GM23338 (cell line): ENCODE measurements at regions not wholly inside any gene's neighbourhood (a gene's known extent, or its start where the extent isn't known, plus 50 kb on each side); places are given as distances from the start of the nearest gene placed in this dataset.

Experiments
- ATAC-seq: fragments of 200-7000 bp; cut with Tn5 transposase; 3 replicates; pipeline ENCODE4 v1.9.1; 2020
- DNase-seq: peaks from one replicate; pipeline ENCODE4 v3.0.0-alpha.2; 2015; ENCODE audit warnings: low spot score
- H2AFZ ChIP-seq: fragments of 200-600 bp; sonication (generic); 2 replicates; pipeline ENCODE4 v1.8.0; 2016; ENCODE audit warnings: antibody characterized with exemption, mild to moderate bottlenecking, moderate library complexity
- H3F3A ChIP-seq: fragments of 200-600 bp; sonication (generic); replicated peaks from 2 replicates; pipeline ENCODE4 v1.8.0; 2017; ENCODE audit warnings: antibody characterized with exemption, mixed run types, low read depth
- H3K27ac ChIP-seq: fragments of 200-600 bp; sonication (generic); 2 replicates; pipeline ENCODE4 v1.6.1; 2016; ENCODE audit warnings: low read depth
- H3K27me3 ChIP-seq: fragments of 200-600 bp; sonication (generic); 2 replicates; pipeline ENCODE4 v1.8.0; 2016; ENCODE audit warnings: mild to moderate bottlenecking, mixed run types, moderate library complexity; ENCODE audit not compliant: insufficient read depth
- H3K36me3 ChIP-seq: fragments of 200-600 bp; sonication (generic); 2 replicates; pipeline ENCODE4 v1.8.0; 2016; ENCODE audit warnings: mild to moderate bottlenecking; ENCODE audit not compliant: insufficient read depth
- H3K4me1 ChIP-seq: fragments of 200-600 bp; sonication (generic); 2 replicates; pipeline ENCODE4 v1.8.0; 2016; ENCODE audit warnings: mild to moderate bottlenecking, moderate library complexity; ENCODE audit not compliant: insufficient read depth
- H3K4me2 ChIP-seq: fragments of 200-600 bp; sonication (generic); 2 replicates; pipeline ENCODE4 v1.7.1; 2017; ENCODE audit warnings: mixed run types
- H3K4me3 ChIP-seq: fragments of 200-600 bp; sonication (generic); 2 replicates; pipeline ENCODE4 v1.6.1; 2016; ENCODE audit warnings: mixed run types
- H3K79me2 ChIP-seq: fragments of 200-600 bp; sonication (generic); replicated peaks from 2 replicates; pipeline ENCODE4 v1.8.0; 2017; ENCODE audit warnings: mild to moderate bottlenecking; ENCODE audit not compliant: insufficient read depth
- H3K9me2 ChIP-seq: fragments of 200-600 bp; sonication (generic); 2 replicates; pipeline ENCODE4 v1.8.0; 2017; ENCODE audit not compliant: insufficient read depth
- H4K20me1 ChIP-seq: fragments of 200-600 bp; sonication (generic); replicated peaks from 2 replicates; pipeline ENCODE4 v1.8.0; 2017; ENCODE audit warnings: mild to moderate bottlenecking; ENCODE audit not compliant: insufficient read depth
- H3K27ac Mint-ChIP-seq: 2 replicates; pipeline ENCODE4 v1.8.0; 2020; ENCODE audit warnings: inconsistent platforms, mild to moderate bottlenecking, moderate library complexity, mixed read lengths
- H3K27me3 Mint-ChIP-seq: 3 replicates; pipeline ENCODE4 v1.8.0; 2022; ENCODE audit warnings: low read depth, mild to moderate bottlenecking, moderate library complexity, mixed read lengths, inconsistent platforms; ENCODE audit not compliant: insufficient read depth, poor library complexity
- H3K36me3 Mint-ChIP-seq: 3 replicates; pipeline ENCODE4 v1.8.0; 2021; ENCODE audit warnings: low read depth, mild to moderate bottlenecking, inconsistent platforms, moderate library complexity, mixed read lengths
- H3K4me1 Mint-ChIP-seq: 3 replicates; pipeline ENCODE4 v1.8.0; 2020; ENCODE audit warnings: mild to moderate bottlenecking, inconsistent platforms, mixed read lengths
- H3K4me3 Mint-ChIP-seq: 3 replicates; pipeline ENCODE4 v1.8.0; 2021; ENCODE audit warnings: moderate library complexity, mild to moderate bottlenecking, inconsistent platforms, mixed read lengths
- H3K9me3 Mint-ChIP-seq: 3 replicates; pipeline ENCODE4 v1.8.0; 2020; ENCODE audit warnings: moderate library complexity, mild to moderate bottlenecking, inconsistent platforms, mixed read lengths
- CREB1 ChIP-seq: fragments of 250-450 bp; sonication (Bioruptor Pico); IDR thresholded peaks from 2 replicates; pipeline ENCODE4 v1.5.0; 2020; ENCODE audit warnings: low read depth, mild to moderate bottlenecking, moderate library complexity
- EZH2 ChIP-seq: fragments of 200-600 bp; sonication (generic); IDR thresholded peaks from one replicate; pipeline ENCODE4 v1.8.0; 2017; ENCODE audit warnings: antibody characterized with exemption, mild to moderate bottlenecking, low read depth; ENCODE audit not compliant: unreplicated experiment
- EZH2phosphoT487 ChIP-seq: fragments of 200-600 bp; sonication (generic); IDR thresholded peaks from one replicate; pipeline ENCODE4 v1.8.1; 2018; ENCODE audit warnings: antibody characterized with exemption; ENCODE audit not compliant: unreplicated experiment
- NANOG ChIP-seq: IDR thresholded peaks from 2 replicates; pipeline ENCODE4 v1.6.1; 2016; ENCODE audit warnings: antibody characterized with exemption, borderline replicate concordance
- POLR2AphosphoS5 ChIP-seq: IDR thresholded peaks from 2 replicates; pipeline ENCODE4 v1.6.1; 2016; ENCODE audit warnings: antibody characterized with exemption, low read depth
- REST ChIP-seq: IDR thresholded peaks from one replicate; pipeline ENCODE4 v1.6.1; 2018; ENCODE audit warnings: antibody characterized with exemption; ENCODE audit not compliant: unreplicated experiment
- STAT1 ChIP-seq: IDR thresholded peaks from one replicate; pipeline ENCODE4 v1.6.1; 2016; ENCODE audit warnings: antibody characterized with exemption; ENCODE audit not compliant: unreplicated experiment
- ZNF114 ChIP-seq: fragments of 250-450 bp; sonication (Bioruptor Pico); IDR thresholded peaks from 2 replicates; pipeline ENCODE4 v1.5.0; 2020; ENCODE audit warnings: mild to moderate bottlenecking, moderate library complexity
- ZNF331 ChIP-seq: fragments of 250-450 bp; sonication (Bioruptor Pico); IDR thresholded peaks from 2 replicates; pipeline ENCODE4 v1.5.0; 2020; ENCODE audit warnings: low read depth, mild to moderate bottlenecking, moderate library complexity
- TF ChIP-seq, protein P1 (sequence below), 2 experiments: fragments of 200-600 bp in 1 of 2; sonication (generic) in 1 of 2; conservative IDR thresholded peaks; 2 replicates each; pipeline versions ENCODE4 v1.5.1 to v1.6.1; 2016 to 2017; ENCODE audit warnings: antibody characterized with exemption in 2 of 2, low read depth in 2 of 2, mild to moderate bottlenecking in 2 of 2, moderate library complexity in 1 of 2

DNA sequence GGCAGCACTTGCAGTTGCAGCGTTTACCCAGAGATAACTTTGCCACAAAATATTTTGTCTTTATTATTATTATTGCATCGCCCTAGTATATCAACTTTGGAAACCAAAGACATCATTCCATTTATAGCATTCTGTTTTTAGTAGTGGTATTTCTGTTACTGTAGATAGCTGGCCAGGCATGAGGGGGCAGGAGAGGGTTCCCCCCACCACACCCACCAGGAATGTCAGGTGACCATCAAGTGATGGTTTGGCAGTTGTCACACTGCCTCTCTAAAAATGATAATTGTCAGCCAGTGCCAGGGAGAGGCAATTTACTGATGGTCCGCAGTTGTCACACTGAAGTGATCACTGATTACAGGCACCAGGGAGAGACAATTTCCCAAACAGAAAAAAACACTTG lies 135.6 kb downstream of the TSEN15 start:
- H3F3A ChIP-seq = no peaks in the 10 kb centered on the region
- no peaks in the 10 kb centered on the region for H3K36me3 ChIP-seq
- no peak overlapping the region for H3K4me3 ChIP-seq
- no peak overlapping the region for H3K27ac Mint-ChIP-seq
- H3K4me1 ChIP-seq = no peaks in the 10 kb centered on the region
- no peaks in the 10 kb centered on the region for H3K4me1 Mint-ChIP-seq
- H3K9me2 ChIP-seq = no peaks in the 10 kb centered on the region
- H3K36me3 Mint-ChIP-seq = no peaks in the 10 kb centered on the region
- H3K4me2 ChIP-seq = no peak overlapping the region
- no peaks in the 10 kb centered on the region for H3K27me3 Mint-ChIP-seq
- DNase-seq (no peak), ATAC-seq (no peak)
- H3K4me3 Mint-ChIP-seq = no peak overlapping the region
- H2AFZ ChIP-seq = no peak overlapping the region
- no peaks in the 10 kb centered on the region for H3K27me3 ChIP-seq
- H4K20me1 ChIP-seq = no peaks in the 10 kb centered on the region
- no peak overlapping the region for H3K27ac ChIP-seq
- TF ChIP-seq ZNF331 (CRISPR knock-in tag) (no peak), NANOG (no peak), EZH2phosphoT487 (no peak), POLR2AphosphoS5 (no peak), ZNF114 (no peak), CREB1 (CRISPR knock-in tag) (no peak), EZH2 (no peak), REST (no peak), STAT1 (no peak)
- TF ChIP-seq, protein P1, sequence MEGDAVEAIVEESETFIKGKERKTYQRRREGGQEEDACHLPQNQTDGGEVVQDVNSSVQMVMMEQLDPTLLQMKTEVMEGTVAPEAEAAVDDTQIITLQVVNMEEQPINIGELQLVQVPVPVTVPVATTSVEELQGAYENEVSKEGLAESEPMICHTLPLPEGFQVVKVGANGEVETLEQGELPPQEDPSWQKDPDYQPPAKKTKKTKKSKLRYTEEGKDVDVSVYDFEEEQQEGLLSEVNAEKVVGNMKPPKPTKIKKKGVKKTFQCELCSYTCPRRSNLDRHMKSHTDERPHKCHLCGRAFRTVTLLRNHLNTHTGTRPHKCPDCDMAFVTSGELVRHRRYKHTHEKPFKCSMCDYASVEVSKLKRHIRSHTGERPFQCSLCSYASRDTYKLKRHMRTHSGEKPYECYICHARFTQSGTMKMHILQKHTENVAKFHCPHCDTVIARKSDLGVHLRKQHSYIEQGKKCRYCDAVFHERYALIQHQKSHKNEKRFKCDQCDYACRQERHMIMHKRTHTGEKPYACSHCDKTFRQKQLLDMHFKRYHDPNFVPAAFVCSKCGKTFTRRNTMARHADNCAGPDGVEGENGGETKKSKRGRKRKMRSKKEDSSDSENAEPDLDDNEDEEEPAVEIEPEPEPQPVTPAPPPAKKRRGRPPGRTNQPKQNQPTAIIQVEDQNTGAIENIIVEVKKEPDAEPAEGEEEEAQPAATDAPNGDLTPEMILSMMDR (conservative IDR thresholded peaks at IDR 0.05; ENCODE audit: low read depth in 2 of 2) = no peak
- H3K79me2 ChIP-seq = no peaks in the 10 kb centered on the region
- no peaks in the 10 kb centered on the region for H3K9me3 Mint-ChIP-seq

- Histone ChIP-seq H3K79me2 (no peaks in the 10 kb centered on the region), H3K27me3 (no peaks in the 10 kb centered on the region), H3K27ac (no peak overlapping the region), H3K4me1 (no peaks in the 10 kb centered on the region), H3F3A (no peaks in the 10 kb centered on the region), H3K4me2 (no peak overlapping the region), H3K36me3 (no peaks in the 10 kb centered on the region), H2AFZ (no peak overlapping the region), H4K20me1 (no peaks in the 10 kb centered on the region), H3K4me3 (no peak overlapping the region), H3K9me2 (no peaks in the 10 kb centered on the region)
- DNase-seq (no peak), ATAC-seq (no peak)
- Mint-ChIP-seq H3K27ac (no peak overlapping the region), H3K9me3 (no peaks in the 10 kb centered on the region), H3K4me1 (no peaks in the 10 kb centered on the region), H3K4me3 (no peak overlapping the region), H3K27me3 (no peaks in the 10 kb centered on the region), H3K36me3 (no peaks in the 10 kb centered on the region)
- TF ChIP-seq REST = no peak
Measured at GRCh38 chr1:184188037-184188436, 136.5 kb downstream of the TSEN15 start.
